ENCODE measurements at regions not wholly inside any gene's neighbourhood (a gene's known extent, or its start where the extent isn't known, plus 50 kb on each side); places are given as distances from the start of the nearest gene placed in this dataset.

- no peaks in the 10 kb centered on the region for H3K36me3 ChIP-seq (ENCODE audit: insufficient read depth, low read length)
- POLR2A ChIA-PET, result no interaction called here
- no peak overlapping the region for H2AFZ ChIP-seq (ENCODE audit: low read length)
- H3K4me1 ChIP-seq (ENCODE audit: insufficient read depth, low read length, poor library complexity, severe bottlenecking), result no peaks in the 10 kb centered on the region
- no peaks in the 10 kb centered on the region for H3K79me2 ChIP-seq (ENCODE audit: insufficient read depth, low read depth, low read length)
- no peaks in the 10 kb centered on the region for H3K9me3 ChIP-seq (ENCODE audit: low read length)
- intact Hi-C loops (cut with micrococcal nuclease; ENCODE audit: unreplicated experiment), result no loop called here
- H3K4me2 ChIP-seq (ENCODE audit: low read length), result no peak overlapping the region
- no peaks in the 10 kb centered on the region for H3K9me2 ChIP-seq (ENCODE audit: insufficient read depth, low read length)
- no peak overlapping the region for H3K4me3 ChIP-seq (ENCODE audit: low read depth, low read length, poor library complexity, severe bottlenecking)
- TF ChIP-seq CTCF (conservative IDR thresholded peaks at IDR 0.05; ENCODE audit: low read length) (no peak), EZH2phosphoT487 (IDR thresholded peaks at IDR 0.05; ENCODE audit: borderline replicate concordance, low read depth, low read length) (no peak)
- no peak overlapping the region for H3K27ac ChIP-seq (ENCODE audit: low read depth, low read length, poor library complexity, severe bottlenecking)
- no TSS peak for BruUV-seq (replicated peaks)
- no peaks in the 10 kb centered on the region for H4K20me1 ChIP-seq (ENCODE audit: insufficient read depth, low read length)
- no peak for DNase-seq (ENCODE audit: low spot score)
- CTCF ChIA-PET (ENCODE audit: unreplicated experiment), result no interaction called here
These were observed 307.4 kb upstream of the SORCS1 start for GRCh38 chr10:107471911-107472310.

GRCh38 chr10:107453561-107453960, 289.1 kb upstream of the SORCS1 start:
- Histone ChIP-seq H3K79me2 (ENCODE audit: insufficient read depth, low read depth, low read length) (no peaks in the 10 kb centered on the region), H3K4me1 (ENCODE audit: insufficient read depth, low read length, poor library complexity, severe bottlenecking) (no peaks in the 10 kb centered on the region), H3K4me3 (ENCODE audit: low read depth, low read length, poor library complexity, severe bottlenecking) (no peak overlapping the region), H3K9me3 (ENCODE audit: low read length) (no peaks in the 10 kb centered on the region), H2AFZ (ENCODE audit: low read length) (no peak overlapping the region), H3K9me2 (ENCODE audit: insufficient read depth, low read length) (no peaks in the 10 kb centered on the region; the same call in 1 of the 2 replicates), H3K36me3 (ENCODE audit: insufficient read depth, low read length) (no peaks in the 10 kb centered on the region), H4K20me1 (ENCODE audit: insufficient read depth, low read length) (no peaks in the 10 kb centered on the region), H3K4me2 (ENCODE audit: low read length) (no peak overlapping the region), H3K27ac (ENCODE audit: low read depth, low read length, poor library complexity, severe bottlenecking) (no peak overlapping the region)
- no TSS peak for BruUV-seq (replicated peaks)
- CTCF ChIA-PET (ENCODE audit: unreplicated experiment), result no interaction called here
- intact Hi-C loops (cut with micrococcal nuclease; ENCODE audit: unreplicated experiment), result no loop called here
- DNase-seq (ENCODE audit: low spot score), result no peak
- TF ChIP-seq EZH2phosphoT487 (IDR thresholded peaks at IDR 0.05; ENCODE audit: borderline replicate concordance, low read depth, low read length), result no peak
- TF ChIP-seq CTCF (conservative IDR thresholded peaks at IDR 0.05; ENCODE audit: low read length), result no peak
- POLR2A ChIA-PET, result no interaction called here

GRCh38 chr10:107451047-107451446, 286.5 kb upstream of the SORCS1 start:
- intact Hi-C loops (cut with micrococcal nuclease; ENCODE audit: unreplicated experiment), result no loop called here
- CTCF ChIA-PET (ENCODE audit: unreplicated experiment), result no interaction called here
- no TSS peak for BruUV-seq (replicated peaks)
- H3K4me1 ChIP-seq (ENCODE audit: insufficient read depth, low read length, poor library complexity, severe bottlenecking), result no peaks in the 10 kb centered on the region
- no peak overlapping the region for H3K4me3 ChIP-seq (ENCODE audit: low read depth, low read length, poor library complexity, severe bottlenecking)
- no peaks in the 10 kb centered on the region for H3K36me3 ChIP-seq (ENCODE audit: insufficient read depth, low read length)
- H3K27ac ChIP-seq (ENCODE audit: low read depth, low read length, poor library complexity, severe bottlenecking), result no peak overlapping the region
- TF ChIP-seq CTCF (conservative IDR thresholded peaks at IDR 0.05; ENCODE audit: low read length), result no peak
- no peak for TF ChIP-seq EZH2phosphoT487 (IDR thresholded peaks at IDR 0.05; ENCODE audit: borderline replicate concordance, low read depth, low read length)
- no peak overlapping the region for H2AFZ ChIP-seq (ENCODE audit: low read length)
- no peaks in the 10 kb centered on the region for H4K20me1 ChIP-seq (ENCODE audit: insufficient read depth, low read length)
- no peak overlapping the region for H3K4me2 ChIP-seq (ENCODE audit: low read length)
- POLR2A ChIA-PET, result no interaction called here
- H3K79me2 ChIP-seq (ENCODE audit: insufficient read depth, low read depth, low read length), result no peaks in the 10 kb centered on the region
- H3K9me3 ChIP-seq (ENCODE audit: low read length), result no peaks in the 10 kb centered on the region
- H3K9me2 ChIP-seq (ENCODE audit: insufficient read depth, low read length), result no peaks in the 10 kb centered on the region; the same call in 1 of the 2 replicates
- no peak for DNase-seq (ENCODE audit: low spot score)

All from OCI-LY7 (cell line).